ENCODE measurements at regions not wholly inside any gene's neighbourhood (a gene's known extent, or its start where the extent isn't known, plus 50 kb on each side); places are given as distances from the start of the nearest gene placed in this dataset.
"Not testable (repeated sequence)": the region's sequence is repeated elsewhere in the genome, so short reads cannot be mapped to it uniquely, and the experiment has no call there.

DNA sequence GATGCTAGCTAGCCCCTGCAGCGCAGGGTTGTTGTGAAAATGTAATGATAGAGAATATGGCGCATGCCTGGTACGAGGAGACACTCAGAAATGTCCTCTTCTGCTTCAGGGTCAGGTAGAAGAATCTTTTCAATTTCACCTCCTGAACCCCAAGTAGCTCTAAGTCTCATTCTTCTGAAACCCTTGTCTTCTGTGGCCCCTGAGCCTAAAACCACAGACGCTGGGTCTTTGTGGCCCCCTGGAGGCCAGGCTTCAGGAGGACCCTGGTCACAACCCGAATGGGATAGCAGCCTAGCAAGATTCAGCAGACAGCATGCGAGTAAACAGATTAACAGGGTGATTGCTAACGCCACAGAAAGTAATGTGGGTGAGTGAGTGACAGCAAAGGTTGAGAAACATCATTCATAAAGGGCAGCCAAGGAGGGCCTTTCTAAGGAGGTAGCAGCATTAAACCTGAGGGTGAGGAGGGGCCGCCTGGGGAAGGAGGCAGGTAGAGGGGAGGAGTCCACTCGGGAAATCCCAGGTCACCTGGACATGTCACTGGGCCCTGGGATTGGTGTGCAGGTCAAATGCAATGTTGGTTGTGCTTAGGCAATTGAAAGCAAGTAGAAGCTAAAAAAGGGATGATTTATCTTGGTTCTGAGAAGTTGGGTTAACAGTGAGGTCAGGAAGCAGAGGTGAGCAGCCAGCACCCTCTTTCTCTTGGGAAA, 82.2 kb downstream of the ARHGAP11B start:
- not testable (repeated sequence) for TF ChIP-seq CTCF, EP300, POLR2A, POLR2AphosphoS5 (IDR thresholded peaks at IDR 0.05)

All from gastroesophageal sphincter (tissue), 3 donors.